Activated CD8-positive, alpha-beta memory T cell treated with anti-CD3 and anti-CD28 coated beads, Interleukin-2, amount 50 U/mL, for 4 hours (primary cell): ENCODE measurements at regions not wholly inside any gene's neighbourhood (a gene's known extent, or its start where the extent isn't known, plus 50 kb on each side); places are given as distances from the start of the nearest gene placed in this dataset.

ENCODE experiments used
- DNase-seq: peaks from one replicate; pipeline ENCODE4 v3.0.0-alpha.2; 2020

DNA sequence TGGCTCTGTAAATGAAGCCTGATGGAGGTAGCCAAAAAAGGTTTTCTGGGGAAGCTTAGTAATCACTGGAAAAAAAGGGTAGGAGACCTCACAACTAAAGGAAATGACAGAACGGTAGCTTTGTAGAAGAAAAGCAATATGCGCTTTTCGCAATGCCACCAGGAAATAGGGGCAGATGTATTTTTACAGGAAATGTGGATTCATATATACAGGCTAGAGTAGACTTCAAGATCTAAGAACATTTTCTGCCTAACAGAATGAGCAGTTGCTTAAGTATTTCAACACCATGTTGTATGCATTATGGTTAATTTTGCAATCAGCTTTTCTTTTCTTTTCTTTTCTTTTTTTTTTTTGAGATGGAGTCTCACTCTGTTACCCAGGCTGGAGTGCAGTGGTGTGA is 219.6 kb downstream of the CD83 start:
- no peak for DNase-seq

- DNase-seq = no peak
Measured at GRCh38 chr6:14339172-14339571, 221.6 kb downstream of the CD83 start.

GRCh38 chr6:14339711-14340584 is 222.4 kb downstream of the CD83 start:
- no peak for DNase-seq

DNA sequence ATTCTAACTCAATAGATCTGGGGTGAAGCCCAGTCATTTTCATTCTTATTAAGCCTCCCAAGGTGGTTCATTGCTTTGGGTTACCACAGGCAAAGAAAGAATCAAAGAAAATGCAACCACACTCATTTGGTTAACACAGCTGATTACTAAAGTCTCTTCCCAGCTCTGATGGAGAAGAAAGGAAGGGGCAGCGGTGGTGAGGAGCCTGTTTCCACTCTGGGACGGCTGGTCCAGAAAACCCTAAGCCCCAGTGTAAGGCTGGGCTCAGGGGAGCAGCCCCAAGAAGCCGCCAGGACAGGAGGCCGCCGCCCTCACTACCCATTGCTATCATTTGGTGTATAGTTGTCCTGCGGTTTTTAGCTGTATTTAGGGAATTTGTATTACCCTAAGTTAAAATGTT is 226.9 kb downstream of the CD83 start:
- DNase-seq = no peak

DNA sequence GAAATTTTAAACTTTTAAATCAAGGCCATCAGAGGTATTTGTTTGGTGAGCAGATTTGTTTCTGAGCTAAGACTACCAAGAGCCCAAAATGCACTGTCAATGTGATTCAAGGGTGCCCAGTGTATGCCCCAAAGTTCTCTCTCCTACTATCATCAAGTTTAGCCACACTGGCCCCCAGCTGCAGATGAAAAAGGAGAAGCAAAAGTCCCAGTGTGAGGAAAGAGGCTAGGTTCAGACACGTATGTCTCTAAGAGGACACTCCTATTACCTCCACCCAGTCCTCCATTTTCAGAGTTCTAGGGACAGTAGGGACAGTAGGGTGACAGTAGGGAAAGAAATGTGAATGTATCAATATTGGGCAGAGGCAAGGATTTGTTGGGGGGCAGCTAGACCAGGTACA is 230.8 kb downstream of the CD83 start:
- DNase-seq = no peak

DNA sequence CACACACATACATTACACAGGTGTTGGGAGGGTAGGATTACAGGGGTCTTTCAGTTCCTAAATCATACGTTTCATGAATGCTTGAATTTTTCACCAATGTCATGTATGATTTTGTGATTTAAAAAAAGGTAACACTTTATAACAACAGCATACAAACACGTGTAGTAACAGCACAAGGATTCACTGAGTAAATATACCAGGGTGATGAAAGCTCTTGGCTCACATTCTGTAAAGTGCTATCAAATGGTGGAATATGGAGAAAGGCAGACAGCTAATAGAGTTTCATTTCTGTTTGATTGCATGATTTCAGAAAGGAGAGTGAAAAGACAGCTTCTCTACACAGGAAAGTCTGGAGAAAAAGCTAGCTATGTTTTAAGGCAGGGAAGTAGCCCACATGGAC is 231.9 kb downstream of the CD83 start:
- DNase-seq = no peak

DNA sequence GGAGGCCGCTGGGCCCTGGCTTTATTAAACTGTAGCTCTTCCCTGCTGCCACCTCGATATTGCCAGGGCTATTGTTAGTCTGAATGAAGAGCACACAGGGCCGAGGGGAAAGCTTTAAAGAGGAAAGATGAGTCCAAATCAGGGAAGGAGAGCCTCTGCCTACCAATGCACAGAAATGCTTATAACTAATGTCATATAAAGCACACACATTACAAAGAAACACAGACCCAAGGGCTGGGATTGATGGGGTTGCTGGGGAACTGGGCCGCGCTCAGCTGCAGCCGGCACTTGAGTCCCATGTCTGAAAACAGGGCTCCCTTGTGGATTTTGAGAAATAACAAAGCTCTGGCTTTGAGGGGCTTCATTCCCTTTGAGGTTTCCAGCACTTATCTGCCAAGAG is 232.6 kb downstream of the CD83 start:
- DNase-seq = no peak

- DNase-seq = no peak
Measured at GRCh38 chr6:14353281-14353680, 235.7 kb downstream of the CD83 start.

DNA sequence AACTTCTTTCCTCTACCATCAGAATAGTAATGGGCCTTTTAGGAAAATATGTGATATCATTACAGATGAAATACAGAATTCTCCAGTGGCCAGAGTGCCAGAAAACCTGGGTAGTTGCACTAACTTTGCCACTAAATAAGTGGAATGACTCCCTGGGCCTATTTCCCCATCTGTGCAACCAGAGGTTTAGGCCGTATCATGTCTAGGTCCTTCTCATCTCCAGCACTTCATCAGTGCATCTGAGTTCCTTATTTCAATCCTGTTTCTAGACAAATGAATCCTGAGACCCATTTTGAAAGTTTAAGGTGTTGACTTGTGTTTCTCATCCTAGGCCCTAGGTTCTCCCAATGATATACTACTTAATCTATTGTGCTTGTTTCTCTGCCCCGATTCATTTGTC is 236.2 kb downstream of the CD83 start:
- DNase-seq = no peak

GRCh38 chr6:14354919-14355572 is 237.5 kb downstream of the CD83 start:
- peak; percentile 49 for DNase-seq

DNA sequence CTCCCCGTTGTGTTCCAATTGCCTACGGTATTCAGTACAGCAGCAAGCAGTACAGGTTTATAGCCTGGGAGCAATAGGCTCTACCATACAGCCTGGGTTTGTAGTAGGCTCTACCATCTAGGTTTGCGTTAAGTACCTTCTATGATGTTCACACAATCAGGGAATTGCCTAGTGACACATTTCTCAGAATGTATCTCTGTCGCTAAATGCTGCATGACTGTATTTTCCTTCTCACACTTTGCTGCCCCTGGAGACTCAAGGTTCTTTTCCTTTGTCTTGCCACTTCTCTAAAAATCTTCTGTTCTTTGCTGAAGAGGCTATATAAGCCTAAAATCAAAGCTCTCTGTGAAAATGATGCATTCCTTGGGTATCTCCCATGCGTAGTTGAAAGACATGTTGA is 241.9 kb downstream of the CD83 start:
- no peak for DNase-seq

DNA sequence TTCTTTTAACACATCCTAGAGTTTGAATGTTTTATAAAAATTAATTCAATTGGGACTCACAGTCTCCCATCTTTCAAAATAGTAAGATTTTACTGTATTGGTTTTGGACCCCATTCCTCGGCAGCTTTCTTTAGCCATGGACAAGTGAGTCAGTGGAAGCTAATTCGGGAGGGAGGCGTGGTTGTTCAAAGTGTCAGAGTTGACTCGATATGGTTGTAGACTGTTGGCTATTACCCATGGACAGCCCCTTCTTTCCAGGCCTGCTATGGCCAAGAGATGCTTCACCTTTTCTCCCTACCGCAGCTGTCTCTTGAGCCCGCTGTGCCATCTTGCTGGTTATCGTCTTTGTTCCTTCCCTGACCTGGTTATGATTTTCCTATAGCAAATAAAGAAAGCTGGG is 243.0 kb downstream of the CD83 start:
- DNase-seq = no peak

DNA sequence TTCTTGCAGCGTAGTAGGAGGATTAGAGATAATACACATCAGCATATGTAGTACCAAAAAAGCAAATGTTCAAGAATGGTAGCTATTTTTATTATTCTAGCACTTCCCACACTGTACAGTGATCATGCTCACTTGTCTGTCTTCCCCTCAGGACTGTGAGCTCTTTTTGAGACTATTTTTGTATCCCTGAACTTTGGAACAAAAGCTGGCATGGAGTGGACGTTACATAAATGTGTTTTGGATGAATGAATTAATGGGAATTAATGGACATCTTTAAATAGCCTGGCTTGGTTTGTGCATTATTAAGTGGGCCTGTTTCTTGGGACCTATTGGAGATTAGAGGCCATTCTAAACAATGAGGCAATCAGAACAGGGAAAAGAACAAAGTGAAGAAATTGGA is 243.7 kb downstream of the CD83 start:
- DNase-seq = no peak

DNA sequence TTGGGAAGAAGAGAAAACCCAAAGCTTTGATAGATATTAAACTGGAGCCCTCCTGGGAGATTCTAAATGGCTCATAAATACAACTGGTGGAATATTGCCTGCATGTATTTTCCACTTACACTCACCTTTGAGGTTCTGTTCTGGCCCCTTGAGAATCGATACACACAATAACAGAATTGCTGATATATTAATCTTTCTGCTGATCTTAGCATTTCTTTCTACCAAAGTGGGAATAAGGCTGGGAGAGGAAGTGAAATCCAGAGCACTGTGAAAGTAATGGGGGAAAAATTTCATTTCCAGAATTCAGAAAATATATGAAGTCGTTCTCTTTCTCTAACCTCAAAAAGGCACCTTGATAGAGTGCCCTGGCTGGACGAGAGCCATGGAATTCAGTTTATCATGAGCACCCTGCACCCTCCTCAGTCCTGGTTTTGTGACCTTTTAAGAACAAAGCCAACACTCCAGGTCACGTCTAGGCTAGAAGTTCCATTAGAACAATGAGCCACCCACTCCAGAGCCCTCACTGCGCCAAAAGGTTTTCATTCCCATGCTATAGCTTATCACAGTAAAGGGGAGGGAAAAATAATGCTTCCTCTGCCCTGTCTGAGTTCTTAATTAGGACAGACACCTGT is 244.5 kb downstream of the CD83 start:
- DNase-seq = no peak

DNA sequence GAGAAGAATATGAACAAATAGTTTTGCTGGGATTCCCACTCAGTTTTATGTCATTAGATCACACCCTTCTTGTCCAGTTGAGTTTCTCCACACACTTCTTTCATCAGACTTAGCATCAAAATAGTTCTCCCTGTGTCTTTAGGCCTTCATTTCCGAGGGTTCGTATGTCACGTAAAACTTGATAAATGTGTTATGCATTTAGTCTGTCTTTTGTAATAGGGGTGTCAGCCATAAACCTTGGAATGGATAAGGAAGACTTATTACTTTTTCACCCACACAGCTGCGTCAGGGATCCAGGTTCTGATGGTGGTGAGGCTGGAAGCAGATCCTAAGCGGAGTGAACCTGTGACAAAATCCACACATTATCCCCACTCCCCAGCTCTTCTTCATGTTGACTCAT is 246.8 kb downstream of the CD83 start:
- DNase-seq = no peak

DNA sequence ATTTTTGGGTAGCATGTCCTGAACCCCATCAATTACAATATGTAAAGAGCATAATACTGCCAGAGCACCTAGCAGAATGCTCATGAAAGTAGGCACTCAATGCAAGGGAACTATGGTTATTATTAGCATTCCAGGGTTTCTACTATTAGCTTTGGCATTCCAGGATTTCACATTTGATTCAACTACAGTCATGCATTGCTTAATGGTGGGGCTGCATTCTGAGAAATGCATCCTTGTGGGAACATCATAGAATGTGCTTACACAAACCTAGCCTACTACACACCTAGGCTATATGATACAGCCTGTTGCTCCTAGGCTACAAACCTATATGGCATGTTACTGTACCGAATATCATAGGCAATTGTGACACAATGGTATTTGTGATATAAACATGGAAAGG is 247.8 kb downstream of the CD83 start:
- DNase-seq = no peak

- no peak for DNase-seq
Measured at GRCh38 chr6:14366315-14366714, 248.7 kb downstream of the CD83 start.

- DNase-seq = no peak
Measured at GRCh38 chr6:14366872-14367271, 249.3 kb downstream of the CD83 start.

GRCh38 chr6:14367296-14367695 is 249.7 kb downstream of the CD83 start:
- no peak for DNase-seq

DNA sequence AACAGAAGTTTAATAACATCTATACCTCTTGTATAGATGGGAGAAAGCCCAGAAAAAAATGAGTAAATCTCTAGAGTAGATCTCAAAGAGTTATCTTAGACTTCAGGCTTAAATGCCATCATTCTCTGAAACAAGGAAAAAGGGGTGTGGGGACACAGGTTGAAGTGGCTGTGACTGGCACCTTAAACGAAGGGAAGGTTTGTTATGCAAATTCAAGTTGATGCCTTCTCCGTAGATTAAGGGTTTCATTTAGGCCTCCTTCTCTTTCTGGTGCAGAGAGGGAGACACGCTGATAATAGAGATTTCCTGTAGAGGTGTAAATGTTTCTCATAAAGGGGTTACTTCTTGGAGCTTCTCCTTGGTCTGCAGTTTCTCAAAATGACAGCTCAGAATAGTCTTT is 252.1 kb downstream of the CD83 start:
- no peak for DNase-seq

GRCh38 chr6:14371530-14371929 is 254.0 kb downstream of the CD83 start:
- no peak for DNase-seq

DNA sequence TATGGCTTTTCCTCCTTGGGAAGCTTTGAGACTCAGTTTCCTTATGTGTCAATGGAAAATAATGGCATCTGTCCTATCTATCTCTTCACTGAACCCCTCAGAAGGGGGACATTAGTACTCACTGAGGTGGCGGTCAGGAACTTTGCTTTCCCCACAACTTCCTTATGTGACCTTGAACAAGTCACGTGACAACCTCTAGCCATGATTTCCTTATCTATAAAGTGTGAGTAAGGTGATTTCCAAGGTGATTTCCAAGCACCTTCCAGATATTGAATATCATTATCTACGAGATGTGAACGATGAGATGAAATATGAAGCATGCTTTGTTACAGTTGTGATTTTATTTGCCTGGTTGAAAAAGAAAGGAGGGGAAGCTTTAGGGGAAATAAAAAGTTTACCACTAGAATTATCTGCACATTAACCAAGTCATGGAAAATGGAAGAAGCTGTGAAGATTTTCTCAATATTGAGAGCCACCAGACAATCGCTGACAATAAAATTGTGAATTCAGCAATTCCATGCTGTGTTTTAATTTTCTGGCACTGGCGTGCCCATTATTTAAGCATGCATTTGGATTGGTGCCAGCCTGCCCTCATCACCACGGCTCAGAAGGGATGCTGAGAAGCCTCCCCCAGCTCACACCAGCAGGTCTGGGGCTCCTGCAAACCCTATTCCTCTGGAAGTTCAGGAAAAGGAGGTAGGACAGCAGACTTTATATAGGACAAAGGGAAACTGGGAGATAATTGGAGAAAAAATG is 255.3 kb downstream of the CD83 start:
- DNase-seq = no peak

DNA sequence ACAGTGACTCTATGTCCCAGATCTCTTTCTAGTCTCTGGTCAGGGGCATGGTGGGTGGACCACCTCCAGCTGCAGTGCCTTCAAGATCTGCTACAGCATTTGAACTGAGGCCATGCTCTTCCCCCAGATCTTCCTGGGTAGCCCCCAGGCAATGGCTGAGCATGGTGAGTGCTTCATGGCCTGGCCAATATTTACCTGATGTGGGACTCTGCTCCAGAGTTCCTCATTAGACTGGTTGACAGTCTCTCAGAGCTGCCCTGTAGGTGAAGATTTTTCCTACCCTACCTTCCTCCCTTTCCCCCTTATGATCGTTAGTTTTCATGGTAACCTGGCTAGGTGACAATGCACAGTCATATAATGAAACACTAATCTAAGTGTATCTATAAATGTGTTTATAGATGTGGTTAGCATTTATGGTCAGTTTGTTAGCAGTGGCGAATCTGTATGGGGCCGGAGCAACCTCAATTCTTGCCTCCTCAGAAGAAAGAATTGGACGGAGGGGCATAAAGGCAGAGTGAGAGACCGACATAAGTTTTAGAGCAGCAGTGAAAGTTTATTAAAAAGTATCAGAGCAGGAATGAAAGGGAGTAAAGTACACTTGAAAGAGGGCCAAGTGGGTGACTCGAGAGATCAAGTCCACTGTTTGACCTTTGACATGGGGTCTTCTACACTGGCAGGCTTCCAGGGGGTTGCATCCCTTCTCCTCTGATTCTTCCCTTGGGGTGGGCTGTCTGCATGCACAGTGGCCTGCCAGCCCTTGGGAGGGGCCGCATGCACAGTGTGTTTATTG is 256.3 kb downstream of the CD83 start:
- DNase-seq = no peak
